GM12878 (cell line): ENCODE measurements at regions not wholly inside any gene's neighbourhood (a gene's known extent, or its start where the extent isn't known, plus 50 kb on each side); places are given as distances from the start of the nearest gene placed in this dataset.

Source experiments
- ATAC-seq: fragments of 200-7000 bp; cut with Tn5 transposase; 3 replicates; pipeline ENCODE4 v1.9.1; 2020; ENCODE audit warnings: mild to moderate bottlenecking, moderate library complexity
- BruUV-seq: library from RNA; stranded (reverse); fragments of 400-500 nt; replicated peaks from 2 replicates; lab custom pipeline; 2021; lab: Mats Ljungman, UMichigan
- CTCF ChIA-PET: fragments of 300-600 bp; sonication (Branson Sonifier 250); formaldehyde crosslinking; extraction: SDS; loops from one replicate; lab custom pipeline; 2021; ENCODE audit warnings: inconsistent platforms; lab: Yijun Ruan, JAX
- POLR2A ChIA-PET: fragments of 350-600 bp; formaldehyde crosslinking; extraction: SDS; loops from one replicate; lab custom pipeline; 2021; ENCODE audit warnings: inconsistent platforms; lab: Charles Lee
- RAD21 ChIA-PET: fragments of 300-600 bp; sonication (Branson Sonifier 250); formaldehyde crosslinking; loops from one replicate; lab custom pipeline; 2023; ENCODE audit warnings: antibody characterized with exemption; ENCODE audit not compliant: unreplicated experiment; lab: Charles Lee
- SMC1A ChIA-PET: fragments of 300-600 bp; sonication (Branson Sonifier 250); formaldehyde crosslinking; loops from one replicate; lab custom pipeline; 2023; ENCODE audit not compliant: unreplicated experiment, uncharacterized antibody; lab: Charles Lee
- DNase-seq: peaks from one replicate; pipeline ENCODE4 v3.0.0-alpha.2; 2011; ENCODE audit warnings: low read depth, low spot score
- FAIRE-seq: peaks from 3 replicates; lab custom pipeline; 2011; peaks lifted over from hg19 to GRCh38; lab: Jason Lieb, UNC
- H2AFZ ChIP-seq: 2 replicates; pipeline ENCODE4 v1.6.0; 2011; ENCODE audit warnings: low read depth, low read length, control low read depth; ENCODE audit not compliant: control insufficient read depth
- H3K27ac ChIP-seq: 2 replicates; pipeline ENCODE4 v1.5.1; 2011; ENCODE audit warnings: control low read depth; ENCODE audit not compliant: control insufficient read depth, insufficient read depth
- H3K27me3 ChIP-seq, 2 experiments: replicated peaks in 1 of 2; 2 replicates each; pipeline versions ENCODE4 v1.6.0 to v1.6.1; 2011; ENCODE audit warnings: low read length in 1 of 2; ENCODE audit not compliant: control insufficient read depth in 2 of 2, insufficient read depth in 2 of 2
- H3K36me3 ChIP-seq, 2 experiments: 2 replicates each; pipeline ENCODE4 v1.5.1; 2011; ENCODE audit warnings: low read length in 1 of 2; ENCODE audit not compliant: control insufficient read depth in 2 of 2, insufficient read depth in 2 of 2
- H3K4me1 ChIP-seq: 2 replicates; pipeline ENCODE4 v1.6.1; 2011; ENCODE audit warnings: mild to moderate bottlenecking, low read length, moderate library complexity, mixed read lengths; ENCODE audit not compliant: control insufficient read depth, insufficient read depth
- H3K4me2 ChIP-seq: 2 replicates; pipeline ENCODE4 v1.6.0; 2011; ENCODE audit warnings: control low read depth; ENCODE audit not compliant: control insufficient read depth, insufficient read depth
- H3K4me3 ChIP-seq: fragments of 200-600 bp; sonication (generic); 2 replicates; pipeline ENCODE4 v1.5.1; 2016
- H3K79me2 ChIP-seq: 2 replicates; pipeline ENCODE4 v1.6.0; 2011; ENCODE audit warnings: low read length; ENCODE audit not compliant: control insufficient read depth, insufficient read depth
- H3K9ac ChIP-seq: 2 replicates; pipeline ENCODE4 v1.8.0; 2011; ENCODE audit warnings: low read length, control low read depth, mixed read lengths; ENCODE audit not compliant: control insufficient read depth, insufficient read depth
- H3K9me3 ChIP-seq: replicated peaks from 3 replicates; pipeline ENCODE4 v1.5.1; 2011; ENCODE audit warnings: mild to moderate bottlenecking, low read length; ENCODE audit not compliant: control insufficient read depth, insufficient read depth
- H4K20me1 ChIP-seq: 2 replicates; pipeline ENCODE4 v1.6.0; 2011; ENCODE audit not compliant: control insufficient read depth, insufficient read depth
- ATF7 ChIP-seq: fragments of 450-650 bp; IDR thresholded peaks from 2 replicates; pipeline ENCODE4 v1.6.1; 2016; ENCODE audit warnings: low read depth, mild to moderate bottlenecking
- BACH1 ChIP-seq: fragments of 450-650 bp; IDR thresholded peaks from 2 replicates; pipeline ENCODE4 v1.6.1; 2017; ENCODE audit warnings: mild to moderate bottlenecking, borderline replicate concordance
- BMI1 ChIP-seq: fragments of 450-650 bp; IDR thresholded peaks from 2 replicates; pipeline ENCODE4 v1.6.1; 2016; ENCODE audit warnings: mild to moderate bottlenecking, moderate library complexity, borderline replicate concordance
- E2F4 ChIP-seq: IDR thresholded peaks from 2 replicates; pipeline ENCODE4 v1.6.1; 2012; ENCODE audit warnings: low read depth, low read length, improper control_type of control experiment
- FOXK2 ChIP-seq: fragments of 450-650 bp; IDR thresholded peaks from 2 replicates; pipeline ENCODE4 v1.6.1; 2017; ENCODE audit warnings: mild to moderate bottlenecking, moderate library complexity
- HDAC6 ChIP-seq: fragments of 200-600 bp; sonication (generic); IDR thresholded peaks from one replicate; pipeline ENCODE4 v1.8.0; 2017; ENCODE audit warnings: antibody characterized with exemption; ENCODE audit not compliant: unreplicated experiment
- KDM1A ChIP-seq: fragments of 200-600 bp; sonication (generic); IDR thresholded peaks from 2 replicates; pipeline ENCODE4 v1.6.1; 2016; ENCODE audit warnings: borderline replicate concordance
- MLLT1 ChIP-seq: fragments of 450-650 bp; IDR thresholded peaks from 2 replicates; pipeline ENCODE4 v1.6.1; 2016; ENCODE audit warnings: mild to moderate bottlenecking
- NFYA ChIP-seq: IDR thresholded peaks from 2 replicates; pipeline ENCODE4 v1.6.1; 2011; ENCODE audit warnings: low read depth, mild to moderate bottlenecking, low read length, improper control_type of control experiment, borderline replicate concordance
- NR2C1 ChIP-seq: fragments of 450-650 bp; IDR thresholded peaks from 2 replicates; pipeline ENCODE4 v1.6.1; 2017; ENCODE audit warnings: antibody characterized with exemption, mild to moderate bottlenecking, moderate library complexity
- PAX8 ChIP-seq: fragments of 450-650 bp; IDR thresholded peaks from 2 replicates; pipeline ENCODE4 v1.6.1; 2017; ENCODE audit warnings: mild to moderate bottlenecking, moderate library complexity
- POLR2A ChIP-seq: IDR thresholded peaks from 2 replicates; pipeline ENCODE4 v1.6.1; 2011; ENCODE audit warnings: low read depth, mild to moderate bottlenecking, low read length
- POLR2AphosphoS2 ChIP-seq: IDR thresholded peaks from 2 replicates; pipeline ENCODE4 v1.6.1; 2011; ENCODE audit warnings: low read depth, mild to moderate bottlenecking, low read length, improper control_type of control experiment, moderate library complexity
- RELA ChIP-seq: fragments of 450-650 bp; IDR thresholded peaks from 2 replicates; pipeline ENCODE4 v1.8.0; 2014; ENCODE audit warnings: borderline replicate concordance; ENCODE audit not compliant: partially characterized antibody
- SP1 ChIP-seq: IDR thresholded peaks from one replicate; pipeline ENCODE4 v1.6.1; 2011; ENCODE audit warnings: low read depth, low read length
- TAF1 ChIP-seq: IDR thresholded peaks from 2 replicates; pipeline ENCODE4 v1.6.1; 2011; ENCODE audit warnings: mild to moderate bottlenecking, low read depth, low read length, borderline replicate concordance
- TARDBP ChIP-seq: IDR thresholded peaks from 2 replicates; pipeline ENCODE4 v1.6.1; 2016; ENCODE audit warnings: borderline replicate concordance
- TCF7 ChIP-seq: IDR thresholded peaks from 2 replicates; pipeline ENCODE4 v1.6.1; 2014; ENCODE audit warnings: antibody characterized with exemption, borderline replicate concordance
- ZNF207 ChIP-seq: fragments of 450-650 bp; IDR thresholded peaks from 2 replicates; pipeline ENCODE4 v1.6.1; 2014; ENCODE audit warnings: antibody characterized with exemption, mild to moderate bottlenecking, borderline replicate concordance
- ZNF217 ChIP-seq: fragments of 450-650 bp; IDR thresholded peaks from 2 replicates; pipeline ENCODE4 v1.6.1; 2017; ENCODE audit warnings: antibody characterized with exemption, mild to moderate bottlenecking
- WGBS: methylation state at CpG from one replicate; pipeline ENCODE4 v1.1.6; 2016; ENCODE audit warnings: low lambda C conversion rate; ENCODE audit not compliant: insufficient replicate concordance, insufficient coverage; ENCODE audit errors: missing lambda C conversion rate; 5-methylcytosine and 5-hydroxymethylcytosine counted together
- in situ Hi-C: fragments of 300-500 bp; cut with MboI; formaldehyde crosslinking; loops from 9 replicates; pipeline ENCODE4 v1.14.3; 2018; ENCODE audit warnings: mixed read lengths
- intact Hi-C: fragments of 100-400 bp; cut with micrococcal nuclease; formaldehyde crosslinking; loops from one replicate; pipeline ENCODE4 v1.14.2; 2022; ENCODE audit not compliant: unreplicated experiment

- Histone ChIP-seq H3K27me3 (no peaks in the 10 kb centered on the region), H3K79me2 (no peaks in the 10 kb centered on the region), H3K27ac (no peak overlapping the region), H4K20me1 (no peaks in the 10 kb centered on the region), H3K9ac (no peak overlapping the region), H3K9me3 (no peaks in the 10 kb centered on the region; the same call in 2 of the 3 replicates), H3K36me3 (no peaks in the 10 kb centered on the region), H3K4me2 (no peak overlapping the region), H3K4me3 (no peak overlapping the region)
- in situ Hi-C loops: no loop called here
- intact Hi-C loops: loop anchor here (10.0 kb wide), 1 partner anchor 792 kb away; no protein-coding TSS in a partner anchor
- POLR2A ChIA-PET: no interaction called here
- CTCF ChIA-PET: no interaction called here
- ATAC-seq: no peak
- no TSS peak for BruUV-seq
- RAD21 ChIA-PET: no interaction called here
- WGBS: 53% methylated on average over 6 of the region's 6 CpGs
- TF ChIP-seq BACH1 (no peak), POLR2A (no peak), HDAC6 (no peak), ATF7 (no peak), RELA (no peak), TARDBP (no peak), NFYA (no peak), NR2C1 (no peak), KDM1A (no peak)
- TF ChIP-seq, all 136 proteins: peak for 0
- no peak for DNase-seq
- Histone ChIP-seq H2AFZ (no peak overlapping the region), H3K4me1 (no peaks in the 10 kb centered on the region)
- SMC1A ChIA-PET: no interaction called here
- FAIRE-seq: no peak
These were observed 91.2 kb downstream of the MED10 start for GRCh38 chr5:6287176-6287575.

GRCh38 chr5:6286404-6286803 is 91.9 kb downstream of the MED10 start:
- Histone ChIP-seq H3K9ac (no peak overlapping the region), H4K20me1 (no peaks in the 10 kb centered on the region), H3K4me1 (no peaks in the 10 kb centered on the region), H3K27ac (no peak overlapping the region), H3K79me2 (no peaks in the 10 kb centered on the region), H3K36me3 (no peaks in the 10 kb centered on the region), H3K4me2 (no peak overlapping the region), H3K9me3 (no peaks in the 10 kb centered on the region; the same call in 2 of the 3 replicates), H2AFZ (no peak overlapping the region), H3K4me3 (no peak overlapping the region), H3K27me3 (no peaks in the 10 kb centered on the region)
- intact Hi-C loops: loop anchor here (10.0 kb wide), 1 partner anchor 792 kb away; no protein-coding TSS in a partner anchor
- ATAC-seq: no peak
- DNase-seq: no peak
- no peak for FAIRE-seq
- ChIA-PET CTCF (no interaction called here), RAD21 (no interaction called here), POLR2A (no interaction called here), SMC1A (interaction anchor here (0.9 to 1.1 kb wide), 2 partner anchors 19 to 112 kb away, joined by 3 to 5 read pairs; no protein-coding TSS in a partner anchor)
- no TSS peak for BruUV-seq
- WGBS: 31% methylated on average over 7 of the region's 7 CpGs
- in situ Hi-C loops: no loop called here
- TF ChIP-seq POLR2AphosphoS2 (no peak), PAX8 (no peak), ZNF217 (no peak), FOXK2 (no peak), TAF1 (no peak), BMI1 (no peak), ZNF207 (no peak), E2F4 (no peak), TCF7 (no peak), MLLT1 (no peak), SP1 (no peak)
